Mesendoderm (in vitro differentiated cells): ENCODE measurements at regions not wholly inside any gene's neighbourhood (a gene's known extent, or its start where the extent isn't known, plus 50 kb on each side); places are given as distances from the start of the nearest gene placed in this dataset.

ENCODE experiments used
- DNase-seq: peaks from one replicate; pipeline ENCODE4 v3.0.0; 2013
- H2AK5ac ChIP-seq: 2 replicates; pipeline ENCODE4 v1.6.1; 2013; ENCODE audit warnings: low read length, inconsistent platforms
- H2BK120ac ChIP-seq: 2 replicates; pipeline ENCODE4 v1.6.1; 2013; ENCODE audit warnings: low read depth, mild to moderate bottlenecking, low read length, moderate library complexity, mixed read lengths
- H2BK15ac ChIP-seq: replicated peaks from 2 replicates; pipeline ENCODE4 v1.6.1; 2013; ENCODE audit warnings: low read depth, mild to moderate bottlenecking, moderate library complexity
- H2BK5ac ChIP-seq: 2 replicates; pipeline ENCODE4 v1.6.1; 2013; ENCODE audit warnings: low read length, inconsistent platforms
- H3K18ac ChIP-seq: 2 replicates; pipeline ENCODE4 v1.6.1; 2013; ENCODE audit warnings: mild to moderate bottlenecking, low read length, mixed read lengths
- H3K23ac ChIP-seq: one replicate; pipeline ENCODE4 v1.6.1; 2013; ENCODE audit warnings: low read length
- H3K27ac ChIP-seq: 2 replicates; pipeline ENCODE4 v1.5.1; 2013; ENCODE audit warnings: low read depth, mild to moderate bottlenecking, inconsistent platforms, low read length, moderate library complexity
- H3K27me3 ChIP-seq: 2 replicates; pipeline ENCODE4 v1.6.1; 2013; ENCODE audit warnings: low read length, control low read depth, mild to moderate bottlenecking, inconsistent platforms; ENCODE audit not compliant: insufficient read depth, poor library complexity
- H3K36me3 ChIP-seq: 2 replicates; pipeline ENCODE4 v1.6.1; 2013; ENCODE audit warnings: low read length, inconsistent platforms; ENCODE audit not compliant: control insufficient read depth, insufficient read depth
- H3K4ac ChIP-seq: one replicate; pipeline ENCODE4 v1.6.1; 2013; ENCODE audit warnings: low read depth, mild to moderate bottlenecking, low read length, moderate library complexity
- H3K4me1 ChIP-seq: 2 replicates; pipeline ENCODE4 v1.6.1; 2013; ENCODE audit warnings: low read depth, low read length, inconsistent platforms; ENCODE audit not compliant: control insufficient read depth
- H3K4me2 ChIP-seq: 2 replicates; pipeline ENCODE4 v1.6.1; 2013; ENCODE audit warnings: low read length
- H3K4me3 ChIP-seq: 2 replicates; pipeline ENCODE4 v1.5.1; 2013; ENCODE audit warnings: mild to moderate bottlenecking, low read length
- H3K56ac ChIP-seq: one replicate; pipeline ENCODE4 v1.6.1; 2013; ENCODE audit warnings: low read length
- H3K79me1 ChIP-seq: 2 replicates; pipeline ENCODE4 v1.6.1; 2013; ENCODE audit warnings: low read length, inconsistent platforms
- H3K79me2 ChIP-seq: 2 replicates; pipeline ENCODE4 v1.6.1; 2013; ENCODE audit warnings: mild to moderate bottlenecking, low read length; ENCODE audit not compliant: control insufficient read depth, insufficient read depth
- H3K9ac ChIP-seq: 2 replicates; pipeline ENCODE4 v1.6.1; 2013; ENCODE audit warnings: low read length, inconsistent platforms
- H4K5ac ChIP-seq: one replicate; pipeline ENCODE4 v1.6.1; 2013; ENCODE audit warnings: low read length
- H4K8ac ChIP-seq: one replicate; pipeline ENCODE4 v1.6.1; 2013; ENCODE audit warnings: low read depth, mild to moderate bottlenecking, control low read depth, low read length, moderate library complexity
- WGBS: extraction: QIAGEN DNeasy Blood & Tissue Kit; methylation state at CpG from one replicate; pipeline ENCODE4 v1.1.7; 2013; ENCODE audit warnings: low lambda C conversion rate, missing lambda C conversion rate; ENCODE audit not compliant: insufficient coverage; ENCODE audit errors: extremely low coverage; 5-methylcytosine and 5-hydroxymethylcytosine counted together

DNA sequence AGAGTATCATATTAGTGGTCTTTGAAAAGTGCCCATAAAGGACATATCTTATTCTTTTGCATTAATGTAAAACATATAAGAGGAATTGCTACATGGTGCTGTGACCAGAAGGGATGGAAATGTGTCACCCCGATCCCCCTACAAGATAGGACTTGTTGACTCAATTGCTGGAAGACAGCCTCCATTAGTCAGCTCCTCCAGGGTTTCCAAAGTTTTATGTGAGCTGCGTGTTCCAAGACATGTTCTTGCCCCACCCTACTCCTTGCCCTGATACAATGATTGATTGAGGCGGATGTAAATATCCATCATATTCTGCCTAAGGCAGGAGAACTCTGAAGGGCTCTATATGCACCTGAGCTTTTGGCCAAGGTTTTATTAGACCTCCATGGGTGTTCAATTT, 541.0 kb upstream of the ZEB2 start:
- H3K56ac ChIP-seq = no peak overlapping the region
- no peak overlapping the region for H2BK15ac ChIP-seq
- no peak overlapping the region for H2BK5ac ChIP-seq
- H4K8ac ChIP-seq = no peak overlapping the region
- H3K18ac ChIP-seq = no peak overlapping the region
- no peak overlapping the region for H2BK120ac ChIP-seq
- no peaks in the 10 kb centered on the region for H3K79me1 ChIP-seq
- no peak overlapping the region for H3K4me2 ChIP-seq
- no peak overlapping the region for H3K4ac ChIP-seq
- no peak for DNase-seq
- no peak overlapping the region for H3K9ac ChIP-seq
- no peak overlapping the region for H3K27ac ChIP-seq
- no peak overlapping the region for H2AK5ac ChIP-seq
- H3K27me3 ChIP-seq = no peaks in the 10 kb centered on the region
- no peaks in the 10 kb centered on the region for H3K36me3 ChIP-seq
- no CpG with 5 or more reads among the region's 3 CpGs for WGBS
- no peaks in the 10 kb centered on the region for H3K79me2 ChIP-seq
- no peak overlapping the region for H3K23ac ChIP-seq
- H3K4me1 ChIP-seq = peaks cover 2% of the 10 kb centered on the region
- H3K4me3 ChIP-seq = no peak overlapping the region
- H4K5ac ChIP-seq = no peak overlapping the region

DNA sequence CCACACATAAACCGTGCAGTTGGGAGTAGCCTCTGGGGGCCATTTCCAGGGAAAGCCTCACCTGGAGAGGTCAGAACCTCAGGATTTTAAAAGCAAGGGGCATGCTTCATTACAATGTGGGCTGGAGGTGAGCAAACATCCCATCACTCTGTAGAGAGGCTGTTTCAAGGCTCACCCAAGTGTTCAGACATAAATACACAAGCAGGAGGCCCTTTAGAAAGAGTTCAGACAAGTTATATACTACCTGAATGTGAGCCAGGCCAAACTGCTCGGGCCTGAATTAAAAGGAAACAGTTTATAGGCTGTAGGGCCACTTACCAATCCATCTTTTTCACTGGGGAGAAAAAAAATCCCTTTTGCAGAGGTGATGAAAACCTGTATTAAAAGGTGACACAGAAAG, 540.0 kb upstream of the ZEB2 start:
- Histone ChIP-seq H3K27ac (no peak overlapping the region), H3K27me3 (no peaks in the 10 kb centered on the region), H3K36me3 (no peaks in the 10 kb centered on the region), H3K79me1 (no peaks in the 10 kb centered on the region), H3K18ac (no peak overlapping the region), H3K79me2 (no peaks in the 10 kb centered on the region), H3K4me3 (no peak overlapping the region), H4K8ac (no peak overlapping the region), H3K4me2 (no peak overlapping the region), H2BK120ac (no peak overlapping the region), H2BK5ac (no peak overlapping the region), H3K4ac (no peak overlapping the region), H3K56ac (no peak overlapping the region), H2BK15ac (no peak overlapping the region), H4K5ac (no peak overlapping the region), H3K9ac (no peak overlapping the region), H3K4me1 (peaks cover 2% of the 10 kb centered on the region), H2AK5ac (no peak overlapping the region), H3K23ac (no peak overlapping the region)
- WGBS = no CpG with 5 or more reads among the region's 2 CpGs
- no peak for DNase-seq

DNA sequence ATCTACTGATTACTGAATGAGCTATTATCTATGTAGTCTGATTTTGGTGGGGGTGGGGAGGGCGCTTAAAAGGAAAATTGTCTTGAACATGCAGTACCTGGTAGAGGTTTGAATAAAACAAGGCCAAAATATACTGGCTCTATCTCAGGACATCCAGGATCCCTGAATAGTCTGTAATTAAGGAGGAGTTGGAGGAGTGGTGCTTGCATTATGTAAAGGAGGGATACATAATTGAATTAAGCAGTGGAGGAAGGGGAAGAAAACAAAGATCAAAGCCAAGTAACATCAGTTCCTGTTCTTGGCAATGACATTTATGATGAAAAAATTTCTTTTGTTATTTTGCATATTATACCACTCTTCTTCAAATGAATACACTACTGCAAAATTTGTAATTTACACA, 539.4 kb upstream of the ZEB2 start:
- Histone ChIP-seq H3K9ac (no peak overlapping the region), H3K56ac (no peak overlapping the region), H3K4ac (no peak overlapping the region), H2BK120ac (no peak overlapping the region), H3K4me3 (no peak overlapping the region), H4K5ac (no peak overlapping the region), H3K4me1 (peaks cover 2% of the 10 kb centered on the region), H4K8ac (no peak overlapping the region), H3K4me2 (no peak overlapping the region), H3K79me1 (no peaks in the 10 kb centered on the region), H2AK5ac (no peak overlapping the region), H3K27ac (no peak overlapping the region), H2BK5ac (no peak overlapping the region), H2BK15ac (no peak overlapping the region), H3K79me2 (no peaks in the 10 kb centered on the region), H3K36me3 (no peaks in the 10 kb centered on the region), H3K18ac (no peak overlapping the region), H3K23ac (no peak overlapping the region), H3K27me3 (no peaks in the 10 kb centered on the region)
- WGBS = no CpG with 5 or more reads among the region's 1 CpG
- DNase-seq = no peak

DNA sequence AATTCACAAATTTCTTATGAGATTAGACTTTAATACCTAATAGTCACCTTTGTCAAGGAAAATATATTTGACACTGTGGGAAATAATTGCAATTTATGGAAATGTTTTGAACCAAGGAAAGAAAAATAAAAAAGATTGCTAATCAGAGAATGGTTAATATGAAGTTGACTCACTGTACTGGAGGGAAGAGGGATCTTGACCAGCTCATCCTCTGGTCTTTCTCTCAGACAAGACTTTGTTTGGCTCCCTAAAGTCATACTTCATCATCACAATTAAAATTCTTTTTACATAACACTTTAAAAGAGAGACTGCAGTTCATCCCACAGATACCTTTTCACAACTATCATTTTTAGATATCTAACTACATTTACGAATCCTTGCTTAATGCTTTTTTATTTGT, 538.5 kb upstream of the ZEB2 start:
- no peak overlapping the region for H3K27ac ChIP-seq
- H4K5ac ChIP-seq = no peak overlapping the region
- 100% methylated on average over 1 of the region's 1 CpG for WGBS

DNA sequence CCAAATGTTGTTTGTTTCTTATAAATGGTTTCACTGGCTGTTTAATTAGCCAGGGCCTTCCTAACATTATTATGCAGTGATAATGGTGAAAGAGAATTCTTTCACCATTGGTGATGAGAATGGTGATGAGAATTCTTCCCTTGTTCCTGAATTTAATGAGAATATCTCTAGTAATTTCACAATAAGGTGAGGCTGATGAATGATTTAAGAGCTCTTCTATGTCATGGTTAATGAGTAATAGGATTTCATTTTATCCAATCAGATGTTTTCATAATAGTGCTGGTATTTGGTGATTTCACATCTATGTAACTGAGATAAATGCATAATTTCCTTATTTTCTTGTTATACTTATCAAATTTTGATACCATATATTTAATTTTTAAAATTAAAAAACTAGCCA, 535.7 kb upstream of the ZEB2 start:
- no peaks in the 10 kb centered on the region for H3K79me2 ChIP-seq
- H4K8ac ChIP-seq = no peak overlapping the region
- DNase-seq = no peak
- H3K9ac ChIP-seq = no peak overlapping the region
- no peak overlapping the region for H4K5ac ChIP-seq
- no peak overlapping the region for H2BK15ac ChIP-seq
- no peak overlapping the region for H3K23ac ChIP-seq
- H3K56ac ChIP-seq = no peak overlapping the region
- H3K4ac ChIP-seq = no peak overlapping the region
- H3K27ac ChIP-seq = no peak overlapping the region
- no peak overlapping the region for H2AK5ac ChIP-seq
- H3K18ac ChIP-seq = no peak overlapping the region
- no peaks in the 10 kb centered on the region for H3K36me3 ChIP-seq
- H2BK5ac ChIP-seq = no peak overlapping the region
- no peaks in the 10 kb centered on the region for H3K27me3 ChIP-seq
- no peak overlapping the region for H3K4me2 ChIP-seq
- H3K4me3 ChIP-seq = no peak overlapping the region
- H3K79me1 ChIP-seq = no peaks in the 10 kb centered on the region
- H2BK120ac ChIP-seq = no peak overlapping the region
- H3K4me1 ChIP-seq = peaks cover 2% of the 10 kb centered on the region

More for the DNA sequence above, 538.5 kb upstream of the ZEB2 start:
- no peak overlapping the region for H3K23ac ChIP-seq
- no peak overlapping the region for H3K4me3 ChIP-seq
- H3K36me3 ChIP-seq = no peaks in the 10 kb centered on the region
- H3K27me3 ChIP-seq = no peaks in the 10 kb centered on the region
- DNase-seq = no peak
- H3K18ac ChIP-seq = no peak overlapping the region
- H3K4me1 ChIP-seq = peaks cover 2% of the 10 kb centered on the region
- no peaks in the 10 kb centered on the region for H3K79me2 ChIP-seq
- no peak overlapping the region for H4K8ac ChIP-seq
- no peak overlapping the region for H2AK5ac ChIP-seq
- no peak overlapping the region for H2BK120ac ChIP-seq
- no peak overlapping the region for H3K4me2 ChIP-seq
- no peaks in the 10 kb centered on the region for H3K79me1 ChIP-seq
- no peak overlapping the region for H2BK5ac ChIP-seq
- H3K9ac ChIP-seq = no peak overlapping the region
- no peak overlapping the region for H3K56ac ChIP-seq
- no peak overlapping the region for H3K4ac ChIP-seq
- no peak overlapping the region for H2BK15ac ChIP-seq

DNA sequence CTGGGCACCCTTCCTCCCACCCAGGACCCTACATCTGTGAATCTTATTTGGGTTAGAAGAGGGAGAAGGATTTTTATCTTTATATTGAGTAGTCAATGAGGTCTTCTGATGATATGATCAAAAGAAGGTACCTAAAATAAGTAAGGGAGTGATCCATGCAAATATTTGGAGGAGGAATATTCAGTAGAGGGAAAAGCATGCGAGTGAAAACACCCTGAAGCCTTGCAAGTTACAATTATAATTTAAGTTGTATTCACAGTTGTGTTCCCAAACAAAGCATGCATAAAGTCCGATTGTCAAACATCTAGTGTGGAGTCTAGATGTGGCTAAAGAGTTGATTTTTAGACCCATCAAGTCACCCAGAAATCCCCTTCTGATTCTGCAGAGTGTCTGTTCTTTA, 530.2 kb upstream of the ZEB2 start:
- H4K5ac ChIP-seq = no peak overlapping the region
- no CpG with 5 or more reads among the region's 2 CpGs for WGBS
- no peak for DNase-seq

More for the DNA sequence above, 530.2 kb upstream of the ZEB2 start:
- Histone ChIP-seq H3K4me3 (no peak overlapping the region), H3K4ac (no peak overlapping the region), H2AK5ac (no peak overlapping the region), H3K56ac (no peak overlapping the region), H2BK5ac (no peak overlapping the region), H3K27ac (no peak overlapping the region), H3K36me3 (no peaks in the 10 kb centered on the region), H3K23ac (no peak overlapping the region), H3K4me2 (no peak overlapping the region), H2BK15ac (no peak overlapping the region), H3K79me2 (no peaks in the 10 kb centered on the region), H2BK120ac (no peak overlapping the region), H4K8ac (no peak overlapping the region), H3K9ac (no peak overlapping the region), H3K4me1 (no peaks in the 10 kb centered on the region), H3K79me1 (no peaks in the 10 kb centered on the region), H3K18ac (no peak overlapping the region), H3K27me3 (no peaks in the 10 kb centered on the region)
